ENCODE measurements at regions not wholly inside any gene's neighbourhood (a gene's known extent, or its start where the extent isn't known, plus 50 kb on each side); places are given as distances from the start of the nearest gene placed in this dataset.

- no peak for TF ChIP-seq POLR2A (IDR thresholded peaks at IDR 0.05)
- TF ChIP-seq, protein P1, sequence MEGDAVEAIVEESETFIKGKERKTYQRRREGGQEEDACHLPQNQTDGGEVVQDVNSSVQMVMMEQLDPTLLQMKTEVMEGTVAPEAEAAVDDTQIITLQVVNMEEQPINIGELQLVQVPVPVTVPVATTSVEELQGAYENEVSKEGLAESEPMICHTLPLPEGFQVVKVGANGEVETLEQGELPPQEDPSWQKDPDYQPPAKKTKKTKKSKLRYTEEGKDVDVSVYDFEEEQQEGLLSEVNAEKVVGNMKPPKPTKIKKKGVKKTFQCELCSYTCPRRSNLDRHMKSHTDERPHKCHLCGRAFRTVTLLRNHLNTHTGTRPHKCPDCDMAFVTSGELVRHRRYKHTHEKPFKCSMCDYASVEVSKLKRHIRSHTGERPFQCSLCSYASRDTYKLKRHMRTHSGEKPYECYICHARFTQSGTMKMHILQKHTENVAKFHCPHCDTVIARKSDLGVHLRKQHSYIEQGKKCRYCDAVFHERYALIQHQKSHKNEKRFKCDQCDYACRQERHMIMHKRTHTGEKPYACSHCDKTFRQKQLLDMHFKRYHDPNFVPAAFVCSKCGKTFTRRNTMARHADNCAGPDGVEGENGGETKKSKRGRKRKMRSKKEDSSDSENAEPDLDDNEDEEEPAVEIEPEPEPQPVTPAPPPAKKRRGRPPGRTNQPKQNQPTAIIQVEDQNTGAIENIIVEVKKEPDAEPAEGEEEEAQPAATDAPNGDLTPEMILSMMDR (IDR thresholded peaks at IDR 0.05): no peak
These were observed 97.1 kb downstream of the KCNJ2 start for GRCh38 chr17:70266394-70266793.

Measured in Peyer's patch (tissue), 4 donors.